IMR-90 (cell line): ENCODE measurements at regions not wholly inside any gene's neighbourhood (a gene's known extent, or its start where the extent isn't known, plus 50 kb on each side); places are given as distances from the start of the nearest gene placed in this dataset.

Experiments used
- BHLHE40 ChIP-seq: fragments of 150-350 bp; IDR thresholded peaks from 2 replicates; pipeline ENCODE4 v1.6.1; 2016; ENCODE audit warnings: mild to moderate bottlenecking, low read depth, low read length
- MXI1 ChIP-seq: IDR thresholded peaks from 2 replicates; pipeline ENCODE4 v1.6.1; 2012; ENCODE audit warnings: low read depth, mild to moderate bottlenecking, low read length, moderate library complexity, borderline replicate concordance
- RAD21 ChIP-seq: IDR thresholded peaks from 2 replicates; pipeline ENCODE4 v1.6.1; 2012; ENCODE audit warnings: low read length, improper control_type of control experiment
- RCOR1 ChIP-seq: IDR thresholded peaks from 2 replicates; pipeline ENCODE4 v1.6.1; 2012; ENCODE audit warnings: mild to moderate bottlenecking, low read length, improper control_type of control experiment; ENCODE audit not compliant: insufficient replicate concordance
- TF ChIP-seq, protein P1 (sequence below): conservative IDR thresholded peaks from 2 replicates; pipeline ENCODE4 v1.5.1; 2012; ENCODE audit warnings: mild to moderate bottlenecking, low read depth, low read length, improper control_type of control experiment
- TF ChIP-seq, protein P2 (sequence below): fragments of 150-350 bp; IDR thresholded peaks from 2 replicates; pipeline ENCODE4 v1.6.1; 2017; ENCODE audit warnings: mild to moderate bottlenecking, antibody characterized with exemption, low read length, low read depth

DNA sequence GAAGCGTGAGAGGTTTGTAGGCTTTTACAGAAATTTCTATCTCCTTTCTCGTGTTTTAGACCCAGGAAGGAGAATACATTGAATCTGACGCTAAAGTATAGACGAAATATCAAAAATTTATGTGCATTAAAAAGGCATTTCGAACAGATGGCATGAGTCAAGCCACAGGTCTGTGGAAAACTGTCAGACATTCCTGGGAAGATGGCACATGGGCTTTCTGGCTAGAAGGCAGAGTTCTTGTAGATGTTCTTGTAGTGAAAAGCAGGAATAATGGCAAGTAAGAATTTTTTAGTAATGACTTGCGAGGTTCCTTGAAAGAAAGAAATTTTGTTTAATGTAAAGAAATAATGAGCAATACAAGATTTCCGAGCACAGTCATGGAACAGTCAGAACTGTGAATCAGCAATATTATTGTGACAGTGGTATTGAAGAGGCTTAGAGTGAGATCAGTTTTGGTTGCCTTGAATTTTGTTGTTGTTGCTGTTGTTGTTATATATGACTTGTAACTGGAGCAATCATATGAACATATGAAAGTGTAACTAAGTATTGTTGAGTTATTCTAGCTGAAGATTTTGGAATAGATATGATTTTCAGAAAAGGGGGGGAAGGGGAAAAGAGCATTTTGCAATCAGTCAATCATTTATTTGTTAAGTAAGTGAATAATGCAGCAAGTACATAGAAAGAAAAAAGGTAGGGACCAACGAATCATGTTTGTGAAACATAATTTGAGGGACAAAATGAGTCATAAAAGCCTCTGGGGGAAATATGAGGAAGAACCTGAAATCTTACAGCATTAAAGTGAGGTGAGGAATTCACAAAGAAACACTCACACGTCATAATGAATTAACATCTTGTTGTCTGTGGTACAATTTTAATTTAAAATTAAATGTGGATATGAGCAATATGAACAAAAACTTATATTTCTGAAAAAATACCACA, 339.0 kb upstream of the CTNND2 start:
- TF ChIP-seq, protein P1, sequence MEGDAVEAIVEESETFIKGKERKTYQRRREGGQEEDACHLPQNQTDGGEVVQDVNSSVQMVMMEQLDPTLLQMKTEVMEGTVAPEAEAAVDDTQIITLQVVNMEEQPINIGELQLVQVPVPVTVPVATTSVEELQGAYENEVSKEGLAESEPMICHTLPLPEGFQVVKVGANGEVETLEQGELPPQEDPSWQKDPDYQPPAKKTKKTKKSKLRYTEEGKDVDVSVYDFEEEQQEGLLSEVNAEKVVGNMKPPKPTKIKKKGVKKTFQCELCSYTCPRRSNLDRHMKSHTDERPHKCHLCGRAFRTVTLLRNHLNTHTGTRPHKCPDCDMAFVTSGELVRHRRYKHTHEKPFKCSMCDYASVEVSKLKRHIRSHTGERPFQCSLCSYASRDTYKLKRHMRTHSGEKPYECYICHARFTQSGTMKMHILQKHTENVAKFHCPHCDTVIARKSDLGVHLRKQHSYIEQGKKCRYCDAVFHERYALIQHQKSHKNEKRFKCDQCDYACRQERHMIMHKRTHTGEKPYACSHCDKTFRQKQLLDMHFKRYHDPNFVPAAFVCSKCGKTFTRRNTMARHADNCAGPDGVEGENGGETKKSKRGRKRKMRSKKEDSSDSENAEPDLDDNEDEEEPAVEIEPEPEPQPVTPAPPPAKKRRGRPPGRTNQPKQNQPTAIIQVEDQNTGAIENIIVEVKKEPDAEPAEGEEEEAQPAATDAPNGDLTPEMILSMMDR, result no peak
- TF ChIP-seq MXI1 (no peak), RAD21 (no peak), BHLHE40 (no peak), RCOR1 (no peak)
- TF ChIP-seq, protein P2, sequence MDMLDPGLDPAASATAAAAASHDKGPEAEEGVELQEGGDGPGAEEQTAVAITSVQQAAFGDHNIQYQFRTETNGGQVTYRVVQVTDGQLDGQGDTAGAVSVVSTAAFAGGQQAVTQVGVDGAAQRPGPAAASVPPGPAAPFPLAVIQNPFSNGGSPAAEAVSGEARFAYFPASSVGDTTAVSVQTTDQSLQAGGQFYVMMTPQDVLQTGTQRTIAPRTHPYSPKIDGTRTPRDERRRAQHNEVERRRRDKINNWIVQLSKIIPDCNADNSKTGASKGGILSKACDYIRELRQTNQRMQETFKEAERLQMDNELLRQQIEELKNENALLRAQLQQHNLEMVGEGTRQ, result no peak
